PC-9 (cell line): ENCODE measurements at regions not wholly inside any gene's neighbourhood (a gene's known extent, or its start where the extent isn't known, plus 50 kb on each side); places are given as distances from the start of the nearest gene placed in this dataset.

Experiments
- EZH2 ChIP-seq: fragments of 200-600 bp; sonication (generic); IDR thresholded peaks from 2 replicates; pipeline ENCODE4 v1.8.0; 2017; ENCODE audit warnings: antibody characterized with exemption, low read depth
- TF ChIP-seq, protein P1 (sequence below): fragments of 200-600 bp; sonication (generic); conservative IDR thresholded peaks from 2 replicates; pipeline ENCODE4 v1.6.1; 2017; ENCODE audit warnings: mixed run types, antibody characterized with exemption, mild to moderate bottlenecking, moderate library complexity

DNA sequence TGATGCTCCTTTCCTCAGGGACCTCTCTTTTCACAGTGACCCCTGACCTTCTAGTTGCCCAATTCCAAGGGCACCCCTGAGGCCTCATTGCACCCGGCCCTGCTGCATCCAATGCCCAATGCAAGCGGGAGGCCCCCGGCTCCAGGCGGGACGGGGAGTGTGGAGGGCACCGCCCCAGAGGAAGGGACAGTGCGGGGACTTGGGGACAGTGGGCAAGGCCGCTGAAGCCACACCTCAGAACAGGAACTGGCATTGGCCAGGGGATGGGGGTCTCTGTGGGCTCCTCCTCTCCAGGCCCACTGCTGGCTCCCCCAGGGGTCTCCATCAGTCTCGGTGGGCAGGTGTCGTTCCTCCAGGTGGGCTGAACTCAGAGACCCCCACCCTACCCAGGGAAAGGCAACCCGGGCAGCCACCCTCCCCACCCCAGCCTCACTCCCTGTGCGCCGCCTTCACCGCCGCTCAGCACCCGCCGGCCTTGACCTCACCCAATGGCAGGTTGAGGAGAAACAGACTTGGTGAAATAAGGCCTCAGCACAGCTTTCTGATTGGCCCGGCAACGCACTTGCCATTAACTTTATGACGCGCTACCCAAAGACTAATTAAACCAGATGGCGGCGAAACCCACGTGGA lies 1312.0 kb downstream of the BRD1 start:
- TF ChIP-seq EZH2: no peak
- TF ChIP-seq, protein P1, sequence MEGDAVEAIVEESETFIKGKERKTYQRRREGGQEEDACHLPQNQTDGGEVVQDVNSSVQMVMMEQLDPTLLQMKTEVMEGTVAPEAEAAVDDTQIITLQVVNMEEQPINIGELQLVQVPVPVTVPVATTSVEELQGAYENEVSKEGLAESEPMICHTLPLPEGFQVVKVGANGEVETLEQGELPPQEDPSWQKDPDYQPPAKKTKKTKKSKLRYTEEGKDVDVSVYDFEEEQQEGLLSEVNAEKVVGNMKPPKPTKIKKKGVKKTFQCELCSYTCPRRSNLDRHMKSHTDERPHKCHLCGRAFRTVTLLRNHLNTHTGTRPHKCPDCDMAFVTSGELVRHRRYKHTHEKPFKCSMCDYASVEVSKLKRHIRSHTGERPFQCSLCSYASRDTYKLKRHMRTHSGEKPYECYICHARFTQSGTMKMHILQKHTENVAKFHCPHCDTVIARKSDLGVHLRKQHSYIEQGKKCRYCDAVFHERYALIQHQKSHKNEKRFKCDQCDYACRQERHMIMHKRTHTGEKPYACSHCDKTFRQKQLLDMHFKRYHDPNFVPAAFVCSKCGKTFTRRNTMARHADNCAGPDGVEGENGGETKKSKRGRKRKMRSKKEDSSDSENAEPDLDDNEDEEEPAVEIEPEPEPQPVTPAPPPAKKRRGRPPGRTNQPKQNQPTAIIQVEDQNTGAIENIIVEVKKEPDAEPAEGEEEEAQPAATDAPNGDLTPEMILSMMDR: no peak
